ENCODE measurements at regions not wholly inside any gene's neighbourhood (a gene's known extent, or its start where the extent isn't known, plus 50 kb on each side); places are given as distances from the start of the nearest gene placed in this dataset.

DNA sequence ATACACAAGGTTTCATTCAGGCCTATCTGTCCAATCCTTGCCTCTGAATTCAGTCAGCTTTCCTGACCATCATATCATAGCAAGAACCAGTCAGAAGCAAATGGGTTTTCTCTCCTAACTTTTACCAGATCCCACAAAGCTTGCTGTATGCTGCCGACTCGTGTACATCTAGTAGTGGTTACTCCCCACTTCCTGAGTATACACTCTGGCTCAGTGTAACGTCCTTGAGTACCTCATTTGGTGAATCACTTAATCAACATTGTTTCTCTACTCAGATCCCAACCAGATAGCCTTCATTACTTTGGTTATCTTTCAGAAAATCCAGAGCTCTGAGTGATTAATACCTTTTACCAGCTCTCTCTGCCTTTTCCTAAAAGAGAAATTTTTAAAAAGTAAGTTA is 728.2 kb downstream of the GALC start:
- TF ChIP-seq CTCF (IDR thresholded peaks at IDR 0.05): no peak
- TF ChIP-seq EZH2 (IDR thresholded peaks at IDR 0.05): no peak

Measured in neural progenitor cell (in vitro differentiated cells).